Muscle of leg (tissue), 3 donors: ENCODE measurements at regions not wholly inside any gene's neighbourhood (a gene's known extent, or its start where the extent isn't known, plus 50 kb on each side); places are given as distances from the start of the nearest gene placed in this dataset.

Experiments used
- DNase-seq: peaks from one replicate; pipeline ENCODE4 v3.0.0; 2013
- H3K27ac ChIP-seq: one replicate; pipeline ENCODE4 v1.5.1; 2013; ENCODE audit warnings: mild to moderate bottlenecking, low read length, control low read depth
- H3K27me3 ChIP-seq: one replicate; pipeline ENCODE4 v1.6.1; 2013; ENCODE audit warnings: low read length; ENCODE audit not compliant: control insufficient read depth, insufficient read depth
- H3K36me3 ChIP-seq: one replicate; pipeline ENCODE4 v1.6.1; 2013; ENCODE audit warnings: low read length; ENCODE audit not compliant: control insufficient read depth, insufficient read depth
- H3K4me1 ChIP-seq: one replicate; pipeline ENCODE4 v1.6.1; 2013; ENCODE audit warnings: low read length; ENCODE audit not compliant: control insufficient read depth, insufficient read depth
- H3K4me3 ChIP-seq: one replicate; pipeline ENCODE4 v1.5.1; 2013; ENCODE audit warnings: low read length, control low read depth
- H3K9me3 ChIP-seq: replicated peaks from 2 replicates; pipeline ENCODE4 v1.6.1; 2013; ENCODE audit warnings: low read depth, low read length; ENCODE audit not compliant: control insufficient read depth
- WGBS: methylation state at CpG from one replicate; pipeline ENCODE4 v1.1.5; 2013; ENCODE audit warnings: missing lambda C conversion rate; ENCODE audit not compliant: insufficient coverage; 5-methylcytosine and 5-hydroxymethylcytosine counted together

GRCh38 chrX:99603091-99603814, 806.8 kb downstream of the PCDH19 start:
- DNase-seq = no peak
- H3K27me3 ChIP-seq = peaks cover 2% of the 10 kb centered on the region
- no peak overlapping the region for H3K4me3 ChIP-seq
- WGBS = no CpG with 5 or more reads among the region's 3 CpGs
- H3K36me3 ChIP-seq = no peaks in the 10 kb centered on the region
- no peak overlapping the region for H3K27ac ChIP-seq
- H3K9me3 ChIP-seq = no peaks in the 10 kb centered on the region
- H3K4me1 ChIP-seq = no peaks in the 10 kb centered on the region

GRCh38 chrX:99602107-99602506, 808.0 kb downstream of the PCDH19 start:
- H3K4me3 ChIP-seq = no peak overlapping the region
- H3K36me3 ChIP-seq = no peaks in the 10 kb centered on the region
- no peaks in the 10 kb centered on the region for H3K9me3 ChIP-seq
- no peaks in the 10 kb centered on the region for H3K4me1 ChIP-seq
- H3K27me3 ChIP-seq = peaks cover 2% of the 10 kb centered on the region
- DNase-seq = no peak
- H3K27ac ChIP-seq = no peak overlapping the region

DNA sequence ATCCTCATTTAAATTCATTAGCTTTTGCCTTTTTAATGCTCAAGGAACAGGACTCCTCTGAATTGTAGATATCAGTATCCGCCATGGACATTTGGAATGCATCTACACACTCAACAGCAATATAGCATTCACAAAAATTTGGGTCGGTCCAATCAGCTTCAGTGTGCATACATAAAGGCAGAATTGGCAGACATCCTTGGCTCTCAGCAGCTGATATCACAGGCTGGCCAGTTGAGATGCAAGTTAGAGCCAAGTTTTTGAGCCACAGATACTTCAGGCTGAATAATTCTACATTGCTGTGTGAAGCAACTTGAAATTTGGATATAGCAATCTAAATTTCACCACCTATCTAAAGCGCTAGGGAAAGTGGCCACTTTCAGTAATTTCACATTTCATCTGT, 821.1 kb downstream of the PCDH19 start:
- Histone ChIP-seq H3K27me3 (no peaks in the 10 kb centered on the region), H3K36me3 (no peaks in the 10 kb centered on the region), H3K4me1 (no peaks in the 10 kb centered on the region), H3K4me3 (no peak overlapping the region), H3K9me3 (no peaks in the 10 kb centered on the region), H3K27ac (no peak overlapping the region)
- peak; percentile 64 for DNase-seq
- WGBS = 64% methylated on average over 1 of the region's 3 CpGs

GRCh38 chrX:99572711-99573110, 837.4 kb downstream of the PCDH19 start:
- H3K9me3 ChIP-seq = peaks cover 19% of the 10 kb centered on the region
- DNase-seq = no peak
- H3K36me3 ChIP-seq = no peaks in the 10 kb centered on the region
- no peaks in the 10 kb centered on the region for H3K4me1 ChIP-seq
- H3K27me3 ChIP-seq = no peaks in the 10 kb centered on the region
- no peak overlapping the region for H3K27ac ChIP-seq
- no peak overlapping the region for H3K4me3 ChIP-seq

GRCh38 chrX:99549381-99549780, 860.7 kb downstream of the PCDH19 start:
- no peaks in the 10 kb centered on the region for H3K4me1 ChIP-seq
- H3K27me3 ChIP-seq = no peaks in the 10 kb centered on the region
- no peaks in the 10 kb centered on the region for H3K9me3 ChIP-seq
- 90% methylated on average over 2 of the region's 5 CpGs for WGBS
- H3K36me3 ChIP-seq = no peaks in the 10 kb centered on the region
- no peak for DNase-seq
- H3K4me3 ChIP-seq = no peak overlapping the region
- H3K27ac ChIP-seq = no peak overlapping the region

DNA sequence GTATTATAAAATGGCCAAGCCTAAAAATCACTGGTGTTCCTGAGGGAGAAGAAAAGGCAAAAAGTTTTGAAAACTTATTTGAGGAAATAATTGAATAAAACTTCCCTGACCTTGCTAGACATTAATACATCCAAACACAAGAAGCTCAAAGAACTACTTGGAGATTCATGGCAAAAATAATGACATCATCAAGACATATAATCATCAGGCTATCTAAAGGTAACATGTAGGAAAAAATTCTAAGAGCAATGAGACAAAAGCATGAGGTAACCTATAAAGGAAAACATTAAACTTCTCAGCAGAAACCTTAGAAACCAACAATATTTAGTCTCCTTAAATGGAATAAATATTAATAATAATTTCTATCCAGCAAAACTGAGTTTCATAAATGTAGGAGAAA, 887.6 kb downstream of the PCDH19 start:
- H3K4me3 ChIP-seq = no peak overlapping the region
- no peaks in the 10 kb centered on the region for H3K36me3 ChIP-seq
- no peak for DNase-seq
- no peaks in the 10 kb centered on the region for H3K4me1 ChIP-seq
- no peak overlapping the region for H3K27ac ChIP-seq
- H3K27me3 ChIP-seq = peaks cover 2% of the 10 kb centered on the region
- no peaks in the 10 kb centered on the region for H3K9me3 ChIP-seq

DNA sequence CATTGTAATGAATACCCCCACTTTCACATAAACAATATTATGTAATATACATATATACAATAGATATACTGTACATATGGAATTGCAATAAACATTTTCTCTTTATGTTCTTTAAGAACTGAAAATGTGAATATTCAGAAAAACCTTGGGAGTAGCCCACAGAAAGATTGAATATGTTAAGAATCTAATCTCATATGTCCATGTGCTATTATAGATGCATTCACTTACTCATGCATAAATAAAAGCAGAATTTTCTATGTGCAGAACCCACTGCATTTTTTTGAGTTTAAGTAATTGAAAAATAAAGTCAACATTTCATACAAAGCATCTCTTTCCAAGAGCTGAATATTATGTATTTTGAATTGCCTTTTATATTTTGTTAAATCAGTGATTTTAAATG, 902.3 kb downstream of the PCDH19 start:
- H3K36me3 ChIP-seq = no peaks in the 10 kb centered on the region
- H3K4me1 ChIP-seq = no peaks in the 10 kb centered on the region
- no peaks in the 10 kb centered on the region for H3K27me3 ChIP-seq
- no peak for DNase-seq
- no peaks in the 10 kb centered on the region for H3K9me3 ChIP-seq
- no peak overlapping the region for H3K27ac ChIP-seq
- H3K4me3 ChIP-seq = no peak overlapping the region

- no peak for DNase-seq
- no peak overlapping the region for H3K4me3 ChIP-seq
- H3K9me3 ChIP-seq = peaks cover 10% of the 10 kb centered on the region
- no CpG with 5 or more reads among the region's 2 CpGs for WGBS
- H3K4me1 ChIP-seq = no peaks in the 10 kb centered on the region
- no peak overlapping the region for H3K27ac ChIP-seq
- peaks cover 9% of the 10 kb centered on the region for H3K27me3 ChIP-seq
- H3K36me3 ChIP-seq = no peaks in the 10 kb centered on the region
These were observed 914.6 kb downstream of the PCDH19 start for GRCh38 chrX:99495453-99495852.

GRCh38 chrX:99494668-99495067, 915.4 kb downstream of the PCDH19 start:
- Histone ChIP-seq H3K4me3 (no peak overlapping the region), H3K4me1 (no peaks in the 10 kb centered on the region), H3K9me3 (peaks cover 8% of the 10 kb centered on the region), H3K27me3 (peaks cover 9% of the 10 kb centered on the region), H3K36me3 (no peaks in the 10 kb centered on the region), H3K27ac (no peak overlapping the region)
- DNase-seq = no peak
- WGBS = no CpG with 5 or more reads among the region's 2 CpGs

DNA sequence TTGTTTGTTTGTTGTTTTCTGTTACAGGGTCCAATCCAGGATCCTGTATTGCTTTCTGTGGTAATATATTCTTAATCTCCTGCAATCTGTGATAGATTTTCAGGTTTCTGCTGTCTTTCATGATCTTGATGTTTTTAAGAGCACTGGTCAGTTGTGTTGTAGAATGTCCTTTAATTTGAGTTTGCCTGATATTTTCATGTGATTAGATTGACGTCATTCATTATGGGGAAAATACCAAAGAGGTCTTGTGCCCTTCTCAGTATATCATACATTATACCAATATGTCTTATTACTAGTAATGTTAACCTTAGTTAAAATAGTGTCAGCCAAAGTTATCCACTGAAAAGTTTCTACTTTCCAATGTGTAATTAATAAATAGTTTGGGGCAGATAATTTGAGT, 929.3 kb downstream of the PCDH19 start:
- no peak overlapping the region for H3K27ac ChIP-seq
- no peaks in the 10 kb centered on the region for H3K27me3 ChIP-seq
- DNase-seq = no peak
- H3K4me1 ChIP-seq = no peaks in the 10 kb centered on the region
- no CpG with 5 or more reads among the region's 1 CpG for WGBS
- no peaks in the 10 kb centered on the region for H3K36me3 ChIP-seq
- no peak overlapping the region for H3K4me3 ChIP-seq
- H3K9me3 ChIP-seq = no peaks in the 10 kb centered on the region

- Histone ChIP-seq H3K27me3 (no peaks in the 10 kb centered on the region), H3K27ac (no peak overlapping the region), H3K4me3 (no peak overlapping the region), H3K9me3 (peaks cover 4% of the 10 kb centered on the region), H3K36me3 (no peaks in the 10 kb centered on the region), H3K4me1 (no peaks in the 10 kb centered on the region)
- WGBS = 68% methylated on average over 3 of the region's 3 CpGs
- DNase-seq = no peak
These were observed 940.6 kb downstream of the PCDH19 start for GRCh38 chrX:99469439-99469838.
